K562 (cell line): ENCODE measurements at regions not wholly inside any gene's neighbourhood (a gene's known extent, or its start where the extent isn't known, plus 50 kb on each side); places are given as distances from the start of the nearest gene placed in this dataset.

Experiments used
- ATAC-seq: fragments of 200-7000 bp; cut with Tn5 transposase; 3 replicates; pipeline ENCODE4 v1.9.1; 2020; ENCODE audit warnings: moderate library complexity
- BruUV-seq: library from RNA; stranded (reverse); fragments of 400-500 nt; replicated peaks from 2 replicates; lab custom pipeline; 2021; lab: Mats Ljungman, UMichigan
- CTCF ChIA-PET: fragments of 300-600 bp; formaldehyde crosslinking; extraction: SDS; loops from one replicate; lab custom pipeline; 2021; ENCODE audit warnings: low intra/inter-chr PET ratio; lab: Yijun Ruan, JAX
- POLR2A ChIA-PET: fragments of 300-600, 350-650 bp; sonication (Branson Sonifier 250); formaldehyde crosslinking; extraction: SDS; loops from one replicate; lab custom pipeline; 2021; ENCODE audit warnings: antibody characterized with exemption, inconsistent platforms; lab: Yijun Ruan, JAX
- DNase-seq, 4 experiments: peaks; one replicate each; pipeline versions ENCODE4 v3.0.0 to v3.0.0-alpha.2; 2011 to 2018; ENCODE audit warnings: low spot score in 3 of 4, mixed read lengths in 3 of 4; ENCODE audit errors: extremely low read depth in 1 of 4
- FAIRE-seq: peaks from 2 replicates; lab custom pipeline; 2011; peaks lifted over from hg19 to GRCh38; lab: Jason Lieb, UNC
- H2AFZ ChIP-seq: 2 replicates; pipeline ENCODE4 v1.6.0; 2011; ENCODE audit warnings: low read depth, low read length, control low read depth, inconsistent platforms
- H3K27ac ChIP-seq: fragments of 200-600 bp; 3 replicates; pipeline ENCODE4 v1.8.0; 2011; ENCODE audit warnings: low read depth, mild to moderate bottlenecking, control low read depth, inconsistent platforms, low read length, moderate library complexity, mixed read lengths; ENCODE audit errors: extremely low read depth
- H3K27me3 ChIP-seq, 2 experiments: fragments of 300-600 bp in 1 of 2; 2 replicates in 1 of 2; 3 replicates in 1 of 2; pipeline versions ENCODE4 v1.6.0 to v1.8.0; 2011; ENCODE audit warnings: inconsistent platforms in 2 of 2, low read length in 2 of 2, mild to moderate bottlenecking in 1 of 2, mixed read lengths in 1 of 2, moderate library complexity in 1 of 2; ENCODE audit not compliant: control insufficient read depth in 2 of 2, insufficient read depth in 2 of 2
- H3K36me3 ChIP-seq: fragments of 300-600 bp; 3 replicates; pipeline ENCODE4 v1.8.0; 2011; ENCODE audit warnings: mild to moderate bottlenecking, low read length, inconsistent platforms; ENCODE audit not compliant: control insufficient read depth, insufficient read depth
- H3K4me1 ChIP-seq, 2 experiments: fragments of 200-600 bp in 1 of 2; replicated peaks in 1 of 2; 2 replicates in 1 of 2; 3 replicates in 1 of 2; pipeline versions ENCODE4 v1.5.1 to v1.8.0; 2011; ENCODE audit warnings: inconsistent platforms in 2 of 2, low read length in 2 of 2, mild to moderate bottlenecking in 1 of 2, mixed read lengths in 1 of 2, moderate library complexity in 1 of 2; ENCODE audit not compliant: control insufficient read depth in 2 of 2, insufficient read depth in 2 of 2
- H3K4me2 ChIP-seq: 2 replicates; pipeline ENCODE4 v1.6.1; 2011; ENCODE audit warnings: low read length, control low read depth, inconsistent platforms, mixed read lengths; ENCODE audit not compliant: insufficient read depth
- H3K4me3 ChIP-seq: fragments of 200-600 bp; sonication (generic), shearing (Covaris generic); 2 replicates; pipeline ENCODE4 v1.5.1; 2016; ENCODE audit warnings: control low read depth, inconsistent platforms
- H3K79me2 ChIP-seq: fragments of 200-600 bp; 3 replicates; pipeline ENCODE4 v1.8.0; 2011; ENCODE audit warnings: low read length, inconsistent platforms; ENCODE audit not compliant: control insufficient read depth, insufficient read depth
- H3K9ac ChIP-seq, 2 experiments: 2 replicates each; pipeline versions ENCODE4 v1.6.0 to v1.6.1; 2011; ENCODE audit warnings: low read depth in 2 of 2, low read length in 2 of 2, control low read depth in 1 of 2, inconsistent platforms in 1 of 2, mild to moderate bottlenecking in 1 of 2, mixed read lengths in 1 of 2; ENCODE audit not compliant: insufficient read depth in 1 of 2
- H3K9me1 ChIP-seq: one replicate; pipeline ENCODE4 v1.6.0; 2011; ENCODE audit warnings: inconsistent platforms, mild to moderate bottlenecking, low read length, moderate library complexity; ENCODE audit not compliant: control insufficient read depth, insufficient read depth
- H3K9me3 ChIP-seq: replicated peaks from 2 replicates; pipeline ENCODE4 v1.5.1; 2011; ENCODE audit warnings: low read depth, low read length, inconsistent platforms; ENCODE audit not compliant: control insufficient read depth, insufficient read depth
- H4K20me1 ChIP-seq: replicated peaks from 2 replicates; pipeline ENCODE4 v1.6.1; 2011; ENCODE audit warnings: low read length, inconsistent platforms, mixed read lengths; ENCODE audit not compliant: control insufficient read depth, insufficient read depth
- GATAD2B ChIP-seq: fragments of 450-650 bp; IDR thresholded peaks from 2 replicates; pipeline ENCODE4 v1.6.1; 2017; ENCODE audit warnings: mild to moderate bottlenecking, borderline replicate concordance
- HDAC2 ChIP-seq: fragments of 450-650 bp; IDR thresholded peaks from 2 replicates; pipeline ENCODE4 v1.6.1; 2016; ENCODE audit warnings: mild to moderate bottlenecking
- ZNF239 ChIP-seq: fragments of 250-450 bp; sonication (Bioruptor Pico); IDR thresholded peaks from 2 replicates; pipeline ENCODE4 v1.4.0; 2020; ENCODE audit warnings: mild to moderate bottlenecking
- WGBS: fragments of 100-300 bp; shearing (Covaris generic); methylation state at CpG from one replicate; pipeline ENCODE4 v1.1.6; 2016; ENCODE audit warnings: low coverage, mixed read lengths; ENCODE audit not compliant: insufficient coverage; ENCODE audit errors: missing lambda C conversion rate; 5-methylcytosine and 5-hydroxymethylcytosine counted together
- in situ Hi-C: fragments of 300-500 bp; cut with MboI; formaldehyde crosslinking; loops from 4 replicates; pipeline ENCODE4 v1.15.0; 2018; ENCODE audit warnings: inconsistent platforms, mixed read lengths
- intact Hi-C: fragments of 100-400 bp; cut with micrococcal nuclease; formaldehyde crosslinking; loops from 2 replicates; pipeline ENCODE4 v1.14.2; 2022
- TF ChIP-seq, protein P1 (sequence below): sonication (generic); formaldehyde crosslinking; IDR thresholded peaks from 2 replicates; pipeline ENCODE4 v1.8.0; 2022; ENCODE audit warnings: mild to moderate bottlenecking, low read depth, missing genetic modification reagents

DNA sequence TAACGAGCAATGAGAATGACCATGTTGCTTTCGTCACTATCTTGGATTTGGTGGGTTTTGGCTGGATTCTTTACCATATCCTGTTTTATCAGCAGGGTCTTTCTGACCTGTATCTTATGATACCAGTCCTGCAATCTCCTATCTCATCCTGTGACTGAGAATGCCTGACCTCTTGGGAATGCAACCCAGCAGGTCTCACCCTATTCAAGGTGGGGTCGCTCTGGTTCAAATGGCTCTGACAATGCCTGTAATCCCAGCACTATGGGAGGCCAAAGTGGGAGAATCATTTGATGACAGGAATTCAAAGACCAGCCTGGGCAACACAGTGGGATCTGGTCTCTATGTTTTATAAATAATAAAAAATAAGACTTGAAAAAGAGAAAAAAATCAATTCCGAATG is 173.5 kb downstream of the ACTR3 start:
- Histone ChIP-seq H3K4me2 (no peak overlapping the region), H3K9ac (no peak overlapping the region), H3K4me1 (no peaks in the 10 kb centered on the region), H2AFZ (no peak overlapping the region), H3K27me3 (no peaks in the 10 kb centered on the region), H3K4me3 (no peak overlapping the region), H3K9me3 (no peaks in the 10 kb centered on the region), H3K36me3 (no peaks in the 10 kb centered on the region), H4K20me1 (no peaks in the 10 kb centered on the region), H3K27ac (no peak overlapping the region), H3K79me2 (no peaks in the 10 kb centered on the region), H3K9me1 (no peaks in the 10 kb centered on the region)
- CTCF ChIA-PET, result no interaction called here
- BruUV-seq, result no TSS peak
- ATAC-seq (no peak), DNase-seq (no peak), FAIRE-seq (no peak)
- WGBS, result 0% methylated on average over 4 of the region's 4 CpGs
- no peak for TF ChIP-seq HDAC2
- peak; percentile 32; the same call in 1 of the 2 replicates for TF ChIP-seq ZNF239
- intact Hi-C loops, result no loop called here
- POLR2A ChIA-PET, result no interaction called here
- in situ Hi-C loops, result no loop called here

DNA sequence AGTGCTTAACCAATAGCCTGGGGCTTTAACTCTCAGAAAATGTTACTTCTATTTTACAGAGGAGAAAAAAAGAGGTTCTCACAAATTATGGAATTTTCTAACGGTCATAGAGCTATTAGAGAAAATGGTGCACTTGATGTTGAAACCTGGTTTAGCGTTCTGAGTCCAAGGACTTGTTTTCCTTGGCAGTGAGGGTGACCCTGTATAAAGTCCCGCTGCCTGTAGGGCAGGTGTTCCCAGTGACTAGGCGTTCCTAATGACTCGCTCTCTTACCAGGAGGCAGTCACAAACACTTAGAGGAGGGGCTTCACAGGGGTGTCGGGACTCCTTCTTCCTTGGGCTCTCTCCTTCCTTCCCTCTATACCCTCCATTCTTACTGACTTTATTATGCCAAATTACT is 175.8 kb downstream of the ACTR3 start:
- POLR2A ChIA-PET, result no interaction called here

More for the DNA sequence above, 175.8 kb downstream of the ACTR3 start:
- Histone ChIP-seq H4K20me1 (no peaks in the 10 kb centered on the region), H3K4me3 (no peak overlapping the region), H3K79me2 (no peaks in the 10 kb centered on the region), H3K36me3 (no peaks in the 10 kb centered on the region), H3K4me1 (no peaks in the 10 kb centered on the region), H3K9me3 (no peaks in the 10 kb centered on the region), H3K27me3 (no peaks in the 10 kb centered on the region), H3K4me2 (no peak overlapping the region), H3K27ac (no peak overlapping the region), H3K9me1 (no peaks in the 10 kb centered on the region), H3K9ac (no peak overlapping the region), H2AFZ (no peak overlapping the region)
- TF ChIP-seq, protein P1, sequence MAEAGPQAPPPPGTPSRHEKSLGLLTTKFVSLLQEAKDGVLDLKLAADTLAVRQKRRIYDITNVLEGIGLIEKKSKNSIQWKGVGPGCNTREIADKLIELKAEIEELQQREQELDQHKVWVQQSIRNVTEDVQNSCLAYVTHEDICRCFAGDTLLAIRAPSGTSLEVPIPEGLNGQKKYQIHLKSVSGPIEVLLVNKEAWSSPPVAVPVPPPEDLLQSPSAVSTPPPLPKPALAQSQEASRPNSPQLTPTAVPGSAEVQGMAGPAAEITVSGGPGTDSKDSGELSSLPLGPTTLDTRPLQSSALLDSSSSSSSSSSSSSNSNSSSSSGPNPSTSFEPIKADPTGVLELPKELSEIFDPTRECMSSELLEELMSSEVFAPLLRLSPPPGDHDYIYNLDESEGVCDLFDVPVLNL (CRISPR knock-in tag), result no peak
- TF ChIP-seq GATAD2B, result no peak
- CTCF ChIA-PET, result no interaction called here
- ATAC-seq (no peak), DNase-seq (no peak), FAIRE-seq (no peak)
- WGBS, result 0% methylated on average over 6 of the region's 6 CpGs
- intact Hi-C loops (no loop called here), in situ Hi-C loops (no loop called here)
- no TSS peak for BruUV-seq
